22Rv1 (cell line): ENCODE measurements at regions not wholly inside any gene's neighbourhood (a gene's known extent, or its start where the extent isn't known, plus 50 kb on each side); places are given as distances from the start of the nearest gene placed in this dataset.
"Not testable (repeated sequence)": the region's sequence is repeated elsewhere in the genome, so short reads cannot be mapped to it uniquely, and the experiment has no call there.

ENCODE experiments used
- CTCF ChIP-seq: fragments of 450-650 bp; IDR thresholded peaks from 2 replicates; pipeline ENCODE4 v1.5.1; 2017; ENCODE audit warnings: mild to moderate bottlenecking
- ZFX ChIP-seq: fragments of 450-650 bp; IDR thresholded peaks from 2 replicates; pipeline ENCODE4 v1.6.1; 2017; ENCODE audit warnings: antibody characterized with exemption, borderline replicate concordance

DNA sequence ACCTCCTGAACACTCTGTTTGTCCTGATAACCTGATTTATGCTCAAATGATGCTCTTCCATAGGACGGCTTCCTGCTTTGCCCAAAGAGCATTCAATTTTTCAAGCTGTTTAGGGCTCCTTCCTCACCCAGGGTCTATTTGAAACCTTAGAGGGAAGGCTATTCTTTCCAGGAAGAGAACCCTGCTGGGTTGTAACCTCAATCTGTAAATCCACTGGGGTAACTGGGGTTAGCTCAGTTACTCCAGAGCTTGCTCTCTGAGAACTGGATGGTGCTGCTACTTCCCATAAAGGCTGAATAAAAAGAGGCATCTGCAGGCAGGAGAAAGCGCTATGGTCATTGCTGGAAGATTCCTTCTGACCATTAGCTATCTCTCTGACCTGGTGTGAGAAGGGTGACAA, 169.9 kb upstream of the ZNF322 start:
- not testable (repeated sequence) for TF ChIP-seq CTCF, ZFX
